H1 (cell line): ENCODE measurements at regions not wholly inside any gene's neighbourhood (a gene's known extent, or its start where the extent isn't known, plus 50 kb on each side); places are given as distances from the start of the nearest gene placed in this dataset.

ENCODE experiments used
- BACH1 ChIP-seq: IDR thresholded peaks from 2 replicates; pipeline ENCODE4 v1.6.1; 2012; ENCODE audit warnings: low read length, improper control_type of control experiment
- BCL11A ChIP-seq, 2 experiments: IDR thresholded peaks; one replicate each; pipeline ENCODE4 v1.6.1; 2011; ENCODE audit warnings: low read depth in 2 of 2, low read length in 2 of 2, mild to moderate bottlenecking in 2 of 2
- GABPA ChIP-seq: IDR thresholded peaks from 2 replicates; pipeline ENCODE4 v1.6.1; 2011; ENCODE audit warnings: mild to moderate bottlenecking, low read length, moderate library complexity, borderline replicate concordance; ENCODE audit not compliant: insufficient read depth
- HDAC2 ChIP-seq, 2 experiments: fragments of 300-600 bp in 1 of 2; sonication (generic) in 1 of 2; IDR thresholded peaks; 2 replicates each; pipeline ENCODE4 v1.6.1; 2011 to 2012; ENCODE audit warnings: low read depth in 2 of 2, low read length in 2 of 2, mild to moderate bottlenecking in 2 of 2, moderate library complexity in 2 of 2, borderline replicate concordance in 1 of 2, inconsistent platforms in 1 of 2
- MAFK ChIP-seq: IDR thresholded peaks from 2 replicates; pipeline ENCODE4 v1.6.1; 2012; ENCODE audit warnings: low read depth, mild to moderate bottlenecking, improper control_type of control experiment, low read length
- NRF1 ChIP-seq: IDR thresholded peaks from 2 replicates; pipeline ENCODE4 v1.6.1; 2011; ENCODE audit warnings: mild to moderate bottlenecking, low read depth, low read length, improper control_type of control experiment
- SIRT6 ChIP-seq: IDR thresholded peaks from one replicate; pipeline ENCODE4 v1.7.1; 2012; ENCODE audit warnings: low read length, inconsistent platforms
- SP2 ChIP-seq: IDR thresholded peaks from 2 replicates; pipeline ENCODE4 v1.6.1; 2012; ENCODE audit warnings: mild to moderate bottlenecking, low read length, inconsistent platforms
- TBP ChIP-seq: IDR thresholded peaks from 2 replicates; pipeline ENCODE4 v1.6.1; 2011; ENCODE audit warnings: low read depth, low read length, improper control_type of control experiment
- ZNF274 ChIP-seq: IDR thresholded peaks from 2 replicates; pipeline ENCODE4 v1.7.0; 2012; ENCODE audit warnings: low read length, borderline replicate concordance; ENCODE audit errors: extremely low read depth
- TF ChIP-seq, protein P1 (sequence below): fragments of 300-600 bp; sonication (generic); IDR thresholded peaks from 2 replicates; pipeline ENCODE4 v1.7.1; 2012; ENCODE audit warnings: low read length, moderate library complexity, mild to moderate bottlenecking, inconsistent platforms; ENCODE audit not compliant: insufficient replicate concordance
- TF ChIP-seq, protein P2 (sequence below): IDR thresholded peaks from 2 replicates; pipeline ENCODE4 v1.6.1; 2011; ENCODE audit warnings: low read length, improper control_type of control experiment

DNA sequence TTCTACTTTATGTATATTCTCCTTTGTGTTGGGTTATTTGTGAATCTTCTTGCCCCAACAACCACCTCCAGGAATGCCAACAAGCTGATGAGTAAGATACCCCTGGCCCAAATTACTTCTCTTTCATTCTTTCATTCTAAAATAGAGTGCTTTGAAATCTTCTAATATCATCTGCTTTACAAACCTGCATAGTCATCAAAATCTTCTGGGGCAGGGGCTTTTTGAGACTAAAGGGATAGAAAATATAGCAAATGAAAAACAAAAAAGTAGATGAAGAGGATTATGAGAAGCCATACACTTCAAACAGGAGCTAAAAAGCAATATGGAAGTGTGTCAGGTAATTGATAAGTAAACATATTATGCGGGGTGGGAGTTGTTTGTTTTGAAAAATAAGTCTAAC, 150.7 kb upstream of the SOX4 start (continued):
- TF ChIP-seq, protein P1, sequence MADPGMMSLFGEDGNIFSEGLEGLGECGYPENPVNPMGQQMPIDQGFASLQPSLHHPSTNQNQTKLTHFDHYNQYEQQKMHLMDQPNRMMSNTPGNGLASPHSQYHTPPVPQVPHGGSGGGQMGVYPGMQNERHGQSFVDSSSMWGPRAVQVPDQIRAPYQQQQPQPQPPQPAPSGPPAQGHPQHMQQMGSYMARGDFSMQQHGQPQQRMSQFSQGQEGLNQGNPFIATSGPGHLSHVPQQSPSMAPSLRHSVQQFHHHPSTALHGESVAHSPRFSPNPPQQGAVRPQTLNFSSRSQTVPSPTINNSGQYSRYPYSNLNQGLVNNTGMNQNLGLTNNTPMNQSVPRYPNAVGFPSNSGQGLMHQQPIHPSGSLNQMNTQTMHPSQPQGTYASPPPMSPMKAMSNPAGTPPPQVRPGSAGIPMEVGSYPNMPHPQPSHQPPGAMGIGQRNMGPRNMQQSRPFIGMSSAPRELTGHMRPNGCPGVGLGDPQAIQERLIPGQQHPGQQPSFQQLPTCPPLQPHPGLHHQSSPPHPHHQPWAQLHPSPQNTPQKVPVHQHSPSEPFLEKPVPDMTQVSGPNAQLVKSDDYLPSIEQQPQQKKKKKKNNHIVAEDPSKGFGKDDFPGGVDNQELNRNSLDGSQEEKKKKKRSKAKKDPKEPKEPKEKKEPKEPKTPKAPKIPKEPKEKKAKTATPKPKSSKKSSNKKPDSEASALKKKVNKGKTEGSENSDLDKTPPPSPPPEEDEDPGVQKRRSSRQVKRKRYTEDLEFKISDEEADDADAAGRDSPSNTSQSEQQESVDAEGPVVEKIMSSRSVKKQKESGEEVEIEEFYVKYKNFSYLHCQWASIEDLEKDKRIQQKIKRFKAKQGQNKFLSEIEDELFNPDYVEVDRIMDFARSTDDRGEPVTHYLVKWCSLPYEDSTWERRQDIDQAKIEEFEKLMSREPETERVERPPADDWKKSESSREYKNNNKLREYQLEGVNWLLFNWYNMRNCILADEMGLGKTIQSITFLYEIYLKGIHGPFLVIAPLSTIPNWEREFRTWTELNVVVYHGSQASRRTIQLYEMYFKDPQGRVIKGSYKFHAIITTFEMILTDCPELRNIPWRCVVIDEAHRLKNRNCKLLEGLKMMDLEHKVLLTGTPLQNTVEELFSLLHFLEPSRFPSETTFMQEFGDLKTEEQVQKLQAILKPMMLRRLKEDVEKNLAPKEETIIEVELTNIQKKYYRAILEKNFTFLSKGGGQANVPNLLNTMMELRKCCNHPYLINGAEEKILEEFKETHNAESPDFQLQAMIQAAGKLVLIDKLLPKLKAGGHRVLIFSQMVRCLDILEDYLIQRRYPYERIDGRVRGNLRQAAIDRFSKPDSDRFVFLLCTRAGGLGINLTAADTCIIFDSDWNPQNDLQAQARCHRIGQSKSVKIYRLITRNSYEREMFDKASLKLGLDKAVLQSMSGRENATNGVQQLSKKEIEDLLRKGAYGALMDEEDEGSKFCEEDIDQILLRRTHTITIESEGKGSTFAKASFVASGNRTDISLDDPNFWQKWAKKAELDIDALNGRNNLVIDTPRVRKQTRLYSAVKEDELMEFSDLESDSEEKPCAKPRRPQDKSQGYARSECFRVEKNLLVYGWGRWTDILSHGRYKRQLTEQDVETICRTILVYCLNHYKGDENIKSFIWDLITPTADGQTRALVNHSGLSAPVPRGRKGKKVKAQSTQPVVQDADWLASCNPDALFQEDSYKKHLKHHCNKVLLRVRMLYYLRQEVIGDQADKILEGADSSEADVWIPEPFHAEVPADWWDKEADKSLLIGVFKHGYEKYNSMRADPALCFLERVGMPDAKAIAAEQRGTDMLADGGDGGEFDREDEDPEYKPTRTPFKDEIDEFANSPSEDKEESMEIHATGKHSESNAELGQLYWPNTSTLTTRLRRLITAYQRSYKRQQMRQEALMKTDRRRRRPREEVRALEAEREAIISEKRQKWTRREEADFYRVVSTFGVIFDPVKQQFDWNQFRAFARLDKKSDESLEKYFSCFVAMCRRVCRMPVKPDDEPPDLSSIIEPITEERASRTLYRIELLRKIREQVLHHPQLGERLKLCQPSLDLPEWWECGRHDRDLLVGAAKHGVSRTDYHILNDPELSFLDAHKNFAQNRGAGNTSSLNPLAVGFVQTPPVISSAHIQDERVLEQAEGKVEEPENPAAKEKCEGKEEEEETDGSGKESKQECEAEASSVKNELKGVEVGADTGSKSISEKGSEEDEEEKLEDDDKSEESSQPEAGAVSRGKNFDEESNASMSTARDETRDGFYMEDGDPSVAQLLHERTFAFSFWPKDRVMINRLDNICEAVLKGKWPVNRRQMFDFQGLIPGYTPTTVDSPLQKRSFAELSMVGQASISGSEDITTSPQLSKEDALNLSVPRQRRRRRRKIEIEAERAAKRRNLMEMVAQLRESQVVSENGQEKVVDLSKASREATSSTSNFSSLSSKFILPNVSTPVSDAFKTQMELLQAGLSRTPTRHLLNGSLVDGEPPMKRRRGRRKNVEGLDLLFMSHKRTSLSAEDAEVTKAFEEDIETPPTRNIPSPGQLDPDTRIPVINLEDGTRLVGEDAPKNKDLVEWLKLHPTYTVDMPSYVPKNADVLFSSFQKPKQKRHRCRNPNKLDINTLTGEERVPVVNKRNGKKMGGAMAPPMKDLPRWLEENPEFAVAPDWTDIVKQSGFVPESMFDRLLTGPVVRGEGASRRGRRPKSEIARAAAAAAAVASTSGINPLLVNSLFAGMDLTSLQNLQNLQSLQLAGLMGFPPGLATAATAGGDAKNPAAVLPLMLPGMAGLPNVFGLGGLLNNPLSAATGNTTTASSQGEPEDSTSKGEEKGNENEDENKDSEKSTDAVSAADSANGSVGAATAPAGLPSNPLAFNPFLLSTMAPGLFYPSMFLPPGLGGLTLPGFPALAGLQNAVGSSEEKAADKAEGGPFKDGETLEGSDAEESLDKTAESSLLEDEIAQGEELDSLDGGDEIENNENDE: no peak
- TF ChIP-seq, protein P2, sequence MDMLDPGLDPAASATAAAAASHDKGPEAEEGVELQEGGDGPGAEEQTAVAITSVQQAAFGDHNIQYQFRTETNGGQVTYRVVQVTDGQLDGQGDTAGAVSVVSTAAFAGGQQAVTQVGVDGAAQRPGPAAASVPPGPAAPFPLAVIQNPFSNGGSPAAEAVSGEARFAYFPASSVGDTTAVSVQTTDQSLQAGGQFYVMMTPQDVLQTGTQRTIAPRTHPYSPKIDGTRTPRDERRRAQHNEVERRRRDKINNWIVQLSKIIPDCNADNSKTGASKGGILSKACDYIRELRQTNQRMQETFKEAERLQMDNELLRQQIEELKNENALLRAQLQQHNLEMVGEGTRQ: no peak
- TF ChIP-seq GABPA (no peak), NRF1 (no peak), SP2 (no peak), MAFK (no peak; the same call in 1 of the 2 replicates), TBP (no peak), BCL11A (IDR thresholded peaks at IDR 0.05; ENCODE audit: low read depth in 2 of 2, low read length in 2 of 2) (no peak), BACH1 (no peak), SIRT6 (no peak), HDAC2 (IDR thresholded peaks at IDR 0.05; ENCODE audit: borderline replicate concordance in 1 of 2, low read depth in 2 of 2, low read length in 2 of 2) (no peak), ZNF274 (no peak)
